Panc1 (cell line): ENCODE measurements at regions not wholly inside any gene's neighbourhood (a gene's known extent, or its start where the extent isn't known, plus 50 kb on each side); places are given as distances from the start of the nearest gene placed in this dataset.
"Not testable (repeated sequence)": the region's sequence is repeated elsewhere in the genome, so short reads cannot be mapped to it uniquely, and the experiment has no call there.

Experiments used
- ATAC-seq: fragments of 200-7000 bp; cut with Tn5 transposase; 2 replicates; pipeline ENCODE4 v1.9.1; 2020; ENCODE audit warnings: mild to moderate bottlenecking, moderate library complexity
- BruUV-seq: library from RNA; stranded (reverse); fragments of 400-500 nt; replicated peaks from 2 replicates; lab custom pipeline; 2021; lab: Mats Ljungman, UMichigan
- CTCF ChIA-PET: fragments of 300-600 bp; sonication (Branson Sonifier 250); formaldehyde crosslinking; loops from one replicate; lab custom pipeline; 2022; ENCODE audit warnings: antibody characterized with exemption; lab: Charles Lee
- POLR2A ChIA-PET: fragments of 300-600 bp; sonication (Branson Sonifier 250); formaldehyde crosslinking; loops from one replicate; lab custom pipeline; 2022; ENCODE audit warnings: antibody characterized with exemption; lab: Charles Lee
- DNase-seq: peaks from one replicate; pipeline ENCODE4 v3.0.0-alpha.2; 2010; ENCODE audit warnings: low read depth, low spot score
- H3K27ac ChIP-seq: 2 replicates; pipeline ENCODE4 v1.5.1; 2011; ENCODE audit warnings: mild to moderate bottlenecking, low read length, inconsistent platforms
- H3K27me3 ChIP-seq: fragments of 200-500 bp; sonication (Bioruptor generic); 2 replicates; pipeline ENCODE4 v1.6.0; 2014; ENCODE audit warnings: low read length, inconsistent platforms; ENCODE audit not compliant: control insufficient read depth, insufficient read depth
- H3K36me3 ChIP-seq: fragments of 200-500 bp; sonication (Bioruptor generic); 2 replicates; pipeline ENCODE4 v1.5.1; 2014; ENCODE audit warnings: inconsistent platforms, mild to moderate bottlenecking, low read length, moderate library complexity; ENCODE audit not compliant: control insufficient read depth, insufficient read depth
- H3K4me1 ChIP-seq: 2 replicates; pipeline ENCODE4 v1.5.1; 2011; ENCODE audit warnings: inconsistent platforms, mild to moderate bottlenecking, low read length, moderate library complexity; ENCODE audit not compliant: control insufficient read depth, insufficient read depth
- H3K4me3 ChIP-seq, 2 experiments: 2 replicates each; pipeline ENCODE4 v1.5.1; 2011 to 2012; ENCODE audit warnings: low read depth in 2 of 2, low read length in 2 of 2, mild to moderate bottlenecking in 2 of 2, inconsistent platforms in 1 of 2, moderate library complexity in 1 of 2
- H3K9me3 ChIP-seq: fragments of 200-500 bp; sonication (Bioruptor generic); 2 replicates; pipeline ENCODE4 v1.5.1; 2014; ENCODE audit warnings: low read depth, mild to moderate bottlenecking, inconsistent platforms, low read length, moderate library complexity; ENCODE audit not compliant: control insufficient read depth, insufficient read depth
- POLR2AphosphoS5 ChIP-seq: IDR thresholded peaks from 2 replicates; pipeline ENCODE4 v1.6.1; 2012; ENCODE audit warnings: mild to moderate bottlenecking, low read depth, low read length, moderate library complexity
- REST ChIP-seq, 2 experiments: IDR thresholded peaks; 2 replicates each; pipeline ENCODE4 v1.6.1; 2011 to 2012; ENCODE audit warnings: low read depth in 2 of 2, control low read depth in 1 of 2, low read length in 1 of 2, mild to moderate bottlenecking in 1 of 2, moderate library complexity in 1 of 2; ENCODE audit not compliant: insufficient read depth in 1 of 2
- SIN3A ChIP-seq: IDR thresholded peaks from 2 replicates; pipeline ENCODE4 v1.6.1; 2012; ENCODE audit warnings: low read depth, mild to moderate bottlenecking, low read length, moderate library complexity, borderline replicate concordance; ENCODE audit not compliant: insufficient read depth
- TCF7L2 ChIP-seq: IDR thresholded peaks from 2 replicates; pipeline ENCODE4 v1.6.1; 2011; ENCODE audit warnings: mild to moderate bottlenecking, low read depth, low read length, inconsistent platforms
- in situ Hi-C: cut with HindIII; loops from 2 replicates; pipeline ENCODE4 v1.10.0; 2016; ENCODE audit warnings: low sequenced_read_pairs, low pct_unique_long_range_greater_than_20kb
- intact Hi-C: fragments of 100-400 bp; cut with micrococcal nuclease; formaldehyde crosslinking; loops from one replicate; pipeline ENCODE4 v1.10.0; 2022; ENCODE audit not compliant: unreplicated experiment
- TF ChIP-seq, protein P1 (sequence below): fragments of 450-650 bp; IDR thresholded peaks from 2 replicates; pipeline ENCODE4 v1.5.1; 2017; ENCODE audit warnings: mild to moderate bottlenecking

- H3K4me1 ChIP-seq, CTCF ChIA-PET, H3K4me3 ChIP-seq, DNase-seq, POLR2A ChIA-PET, BruUV-seq, H3K36me3 ChIP-seq, H3K9me3 ChIP-seq, H3K27ac ChIP-seq, in situ Hi-C loops, intact Hi-C loops, H3K27me3 ChIP-seq, ATAC-seq: not testable (repeated sequence)
Measured at GRCh38 chr11:127933961-127934360, 653.4 kb downstream of the ETS1 start.

DNA sequence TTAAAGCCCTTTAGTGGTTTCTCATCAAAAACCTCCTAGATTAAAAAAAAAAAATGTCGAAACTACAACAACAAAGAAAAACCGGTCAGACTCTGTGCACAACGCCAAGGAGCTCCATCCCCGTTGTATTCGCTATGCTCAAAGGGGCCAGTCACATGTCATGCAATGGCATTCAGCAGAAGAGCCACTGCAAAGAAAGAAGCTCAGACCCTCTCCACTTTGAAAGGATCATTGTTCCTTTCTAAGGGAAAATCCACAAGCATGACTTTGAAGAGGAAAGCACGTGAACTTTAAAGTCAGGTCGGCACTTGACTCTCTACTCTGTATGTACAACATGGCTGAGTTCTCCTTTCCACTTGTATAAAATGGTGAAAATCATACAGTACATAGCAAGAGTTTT is 655.6 kb downstream of the ETS1 start:
- CTCF ChIA-PET: no interaction called here
- DNase-seq: no peak

More for the DNA sequence above, 655.6 kb downstream of the ETS1 start:
- ATAC-seq: no peak
- no peaks in the 10 kb centered on the region for H3K9me3 ChIP-seq
- H3K4me3 ChIP-seq: no peak overlapping the region
- H3K36me3 ChIP-seq: no peaks in the 10 kb centered on the region
- no peaks in the 10 kb centered on the region for H3K27me3 ChIP-seq
- no peaks in the 10 kb centered on the region for H3K4me1 ChIP-seq
- TF ChIP-seq REST (IDR thresholded peaks at IDR 0.05; ENCODE audit: insufficient read depth in 1 of 2, low read depth in 2 of 2, low read length in 1 of 2): no peak
- no peak for TF ChIP-seq POLR2AphosphoS5
- TF ChIP-seq, protein P1, sequence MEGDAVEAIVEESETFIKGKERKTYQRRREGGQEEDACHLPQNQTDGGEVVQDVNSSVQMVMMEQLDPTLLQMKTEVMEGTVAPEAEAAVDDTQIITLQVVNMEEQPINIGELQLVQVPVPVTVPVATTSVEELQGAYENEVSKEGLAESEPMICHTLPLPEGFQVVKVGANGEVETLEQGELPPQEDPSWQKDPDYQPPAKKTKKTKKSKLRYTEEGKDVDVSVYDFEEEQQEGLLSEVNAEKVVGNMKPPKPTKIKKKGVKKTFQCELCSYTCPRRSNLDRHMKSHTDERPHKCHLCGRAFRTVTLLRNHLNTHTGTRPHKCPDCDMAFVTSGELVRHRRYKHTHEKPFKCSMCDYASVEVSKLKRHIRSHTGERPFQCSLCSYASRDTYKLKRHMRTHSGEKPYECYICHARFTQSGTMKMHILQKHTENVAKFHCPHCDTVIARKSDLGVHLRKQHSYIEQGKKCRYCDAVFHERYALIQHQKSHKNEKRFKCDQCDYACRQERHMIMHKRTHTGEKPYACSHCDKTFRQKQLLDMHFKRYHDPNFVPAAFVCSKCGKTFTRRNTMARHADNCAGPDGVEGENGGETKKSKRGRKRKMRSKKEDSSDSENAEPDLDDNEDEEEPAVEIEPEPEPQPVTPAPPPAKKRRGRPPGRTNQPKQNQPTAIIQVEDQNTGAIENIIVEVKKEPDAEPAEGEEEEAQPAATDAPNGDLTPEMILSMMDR: no peak
- no peak for TF ChIP-seq SIN3A
- no peak for TF ChIP-seq TCF7L2
- H3K27ac ChIP-seq: no peak overlapping the region
- POLR2A ChIA-PET: no interaction called here
- BruUV-seq: no TSS peak
- intact Hi-C loops: no loop called here
- in situ Hi-C loops: no loop called here
